BLaER1 (cell line): ENCODE measurements at regions not wholly inside any gene's neighbourhood (a gene's known extent, or its start where the extent isn't known, plus 50 kb on each side); places are given as distances from the start of the nearest gene placed in this dataset.

Experiments used
- H3K27ac ChIP-seq: shearing (Covaris generic); formaldehyde crosslinking; 2 replicates; pipeline ENCODE4 v1.8.1; 2022
- H3K27me3 ChIP-seq: shearing (Covaris generic); formaldehyde crosslinking; 2 replicates; pipeline ENCODE4 v1.8.1; 2022
- H3K36me3 ChIP-seq: shearing (Covaris generic); formaldehyde crosslinking; 2 replicates; pipeline ENCODE4 v1.8.1; 2022
- H3K4me1 ChIP-seq: shearing (Covaris generic); formaldehyde crosslinking; 2 replicates; pipeline ENCODE4 v1.8.1; 2022
- H3K4me2 ChIP-seq: shearing (Covaris generic); formaldehyde crosslinking; 2 replicates; pipeline ENCODE4 v1.8.1; 2022
- H3K4me3 ChIP-seq: shearing (Covaris generic); formaldehyde crosslinking; 2 replicates; pipeline ENCODE4 v1.8.1; 2022
- H3K9ac ChIP-seq: shearing (Covaris generic); formaldehyde crosslinking; 2 replicates; pipeline ENCODE4 v1.8.1; 2022
- H3K9me3 ChIP-seq: shearing (Covaris generic); formaldehyde crosslinking; 2 replicates; pipeline ENCODE4 v1.8.1; 2022
- H4K20me1 ChIP-seq: shearing (Covaris generic); formaldehyde crosslinking; 2 replicates; pipeline ENCODE4 v1.8.1; 2022
- Cebpa-rat ChIP-seq: shearing (Covaris generic); IDR thresholded peaks from 2 replicates; pipeline ENCODE4 v1.8.1; 2022

- H3K9me3 ChIP-seq = no peaks in the 10 kb centered on the region
- H3K4me3 ChIP-seq = no peak overlapping the region
- H4K20me1 ChIP-seq = no peaks in the 10 kb centered on the region
- TF ChIP-seq Cebpa-rat = no peak
- no peak overlapping the region for H3K27ac ChIP-seq
- H3K4me1 ChIP-seq = peaks cover 46% of the 10 kb centered on the region
- no peak overlapping the region for H3K9ac ChIP-seq
- H3K27me3 ChIP-seq = no peaks in the 10 kb centered on the region
- H3K36me3 ChIP-seq = no peaks in the 10 kb centered on the region
- peak overlapping the region; percentile 28; the same call in 1 of the 2 replicates for H3K4me2 ChIP-seq
Measured at GRCh38 chr6:105794239-105794638, 291.9 kb upstream of the PRDM1 start.

- no peak for TF ChIP-seq Cebpa-rat
- no peaks in the 10 kb centered on the region for H3K36me3 ChIP-seq
- no peak overlapping the region for H3K4me3 ChIP-seq
- H3K9me3 ChIP-seq = no peaks in the 10 kb centered on the region
- no peaks in the 10 kb centered on the region for H3K27me3 ChIP-seq
- H3K4me1 ChIP-seq = peaks cover 46% of the 10 kb centered on the region
- H3K27ac ChIP-seq = no peak overlapping the region
- H3K4me2 ChIP-seq = peak overlapping the region; percentile 67
- H3K9ac ChIP-seq = no peak overlapping the region
- no peaks in the 10 kb centered on the region for H4K20me1 ChIP-seq
Measured at GRCh38 chr6:105793130-105793529, 293.0 kb upstream of the PRDM1 start.

- peak overlapping the region; percentile 24; the same call in 1 of the 2 replicates for H3K27ac ChIP-seq
- H3K9ac ChIP-seq = no peak overlapping the region
- H3K4me1 ChIP-seq = peaks cover 46% of the 10 kb centered on the region
- peak overlapping the region; percentile 67 for H3K4me2 ChIP-seq
- H3K36me3 ChIP-seq = no peaks in the 10 kb centered on the region
- H4K20me1 ChIP-seq = no peaks in the 10 kb centered on the region
- H3K27me3 ChIP-seq = no peaks in the 10 kb centered on the region
- no peak overlapping the region for H3K4me3 ChIP-seq
- no peaks in the 10 kb centered on the region for H3K9me3 ChIP-seq
- no peak for TF ChIP-seq Cebpa-rat
Measured at GRCh38 chr6:105791583-105792318, 294.4 kb upstream of the PRDM1 start.

GRCh38 chr6:105791179-105791578 is 295.0 kb upstream of the PRDM1 start:
- Histone ChIP-seq H3K4me1 (peaks cover 46% of the 10 kb centered on the region), H3K4me2 (peak overlapping the region; percentile 67), H3K9ac (no peak overlapping the region), H3K36me3 (no peaks in the 10 kb centered on the region), H3K27me3 (no peaks in the 10 kb centered on the region), H4K20me1 (no peaks in the 10 kb centered on the region), H3K9me3 (no peaks in the 10 kb centered on the region), H3K4me3 (no peak overlapping the region), H3K27ac (no peak overlapping the region)
- no peak for TF ChIP-seq Cebpa-rat

- no peaks in the 10 kb centered on the region for H3K9me3 ChIP-seq
- no peak overlapping the region for H3K4me2 ChIP-seq
- H3K4me3 ChIP-seq = no peak overlapping the region
- H4K20me1 ChIP-seq = no peaks in the 10 kb centered on the region
- H3K4me1 ChIP-seq = peaks cover 48% of the 10 kb centered on the region
- H3K9ac ChIP-seq = no peak overlapping the region
- H3K27me3 ChIP-seq = no peaks in the 10 kb centered on the region
- no peak for TF ChIP-seq Cebpa-rat
- no peaks in the 10 kb centered on the region for H3K36me3 ChIP-seq
- no peak overlapping the region for H3K27ac ChIP-seq
Measured at GRCh38 chr6:105790635-105791034, 295.5 kb upstream of the PRDM1 start.

GRCh38 chr6:105789935-105790334 is 296.2 kb upstream of the PRDM1 start:
- H3K4me3 ChIP-seq = no peak overlapping the region
- no peak overlapping the region for H3K27ac ChIP-seq
- no peaks in the 10 kb centered on the region for H3K27me3 ChIP-seq
- no peak overlapping the region for H3K4me2 ChIP-seq
- TF ChIP-seq Cebpa-rat = no peak
- peaks cover 52% of the 10 kb centered on the region for H3K4me1 ChIP-seq
- H3K9ac ChIP-seq = no peak overlapping the region
- H4K20me1 ChIP-seq = no peaks in the 10 kb centered on the region
- no peaks in the 10 kb centered on the region for H3K36me3 ChIP-seq
- H3K9me3 ChIP-seq = no peaks in the 10 kb centered on the region

GRCh38 chr6:105787747-105788146 is 298.4 kb upstream of the PRDM1 start:
- peaks cover 40% of the 10 kb centered on the region for H3K4me1 ChIP-seq
- H3K9me3 ChIP-seq = no peaks in the 10 kb centered on the region
- no peak overlapping the region for H3K4me3 ChIP-seq
- no peak overlapping the region for H3K9ac ChIP-seq
- H3K4me2 ChIP-seq = no peak overlapping the region
- no peaks in the 10 kb centered on the region for H4K20me1 ChIP-seq
- no peak overlapping the region for H3K27ac ChIP-seq
- TF ChIP-seq Cebpa-rat = no peak
- H3K36me3 ChIP-seq = no peaks in the 10 kb centered on the region
- no peaks in the 10 kb centered on the region for H3K27me3 ChIP-seq

GRCh38 chr6:105786890-105787655 is 299.1 kb upstream of the PRDM1 start:
- Histone ChIP-seq H3K9me3 (no peaks in the 10 kb centered on the region), H4K20me1 (no peaks in the 10 kb centered on the region), H3K9ac (no peak overlapping the region), H3K4me1 (peaks cover 34% of the 10 kb centered on the region), H3K36me3 (no peaks in the 10 kb centered on the region), H3K27me3 (no peaks in the 10 kb centered on the region), H3K4me2 (no peak overlapping the region), H3K27ac (no peak overlapping the region), H3K4me3 (no peak overlapping the region)
- no peak for TF ChIP-seq Cebpa-rat

GRCh38 chr6:105786449-105786848 is 299.7 kb upstream of the PRDM1 start:
- Histone ChIP-seq H3K36me3 (no peaks in the 10 kb centered on the region), H3K4me3 (no peak overlapping the region), H3K9me3 (no peaks in the 10 kb centered on the region), H3K4me1 (peaks cover 27% of the 10 kb centered on the region), H3K27ac (no peak overlapping the region), H3K9ac (no peak overlapping the region), H4K20me1 (no peaks in the 10 kb centered on the region), H3K27me3 (no peaks in the 10 kb centered on the region), H3K4me2 (no peak overlapping the region)
- TF ChIP-seq Cebpa-rat = no peak

GRCh38 chr6:105785066-105785811 is 300.9 kb upstream of the PRDM1 start:
- Histone ChIP-seq H3K9me3 (no peaks in the 10 kb centered on the region), H3K27ac (no peak overlapping the region), H4K20me1 (no peaks in the 10 kb centered on the region), H3K27me3 (no peaks in the 10 kb centered on the region), H3K4me2 (peak overlapping the region; percentile 18), H3K9ac (no peak overlapping the region), H3K36me3 (no peaks in the 10 kb centered on the region), H3K4me3 (no peak overlapping the region), H3K4me1 (peaks cover 17% of the 10 kb centered on the region)
- TF ChIP-seq Cebpa-rat = no peak
